Peyer's patch (tissue), 4 donors: ENCODE measurements at regions not wholly inside any gene's neighbourhood (a gene's known extent, or its start where the extent isn't known, plus 50 kb on each side); places are given as distances from the start of the nearest gene placed in this dataset.

Source experiments
- POLR2A ChIP-seq, 2 donors: fragments of 450-650 bp; IDR thresholded peaks; one replicate each; pipeline ENCODE4 v1.5.1; 2017; ENCODE audit warnings: antibody characterized with exemption in 2 of 2, mild to moderate bottlenecking in 2 of 2, moderate library complexity in 2 of 2
- TF ChIP-seq, protein P1 (sequence below), 6 experiments: fragments of 450-650 bp in 4 of 6; fragments of 200-600 bp in 2 of 6; sonication (generic) in 1 of 6; IDR thresholded peaks; one replicate each; pipeline ENCODE4 v1.5.1; 2017 to 2019; ENCODE audit warnings: antibody characterized with exemption in 6 of 6, mild to moderate bottlenecking in 3 of 6, moderate library complexity in 1 of 6

DNA sequence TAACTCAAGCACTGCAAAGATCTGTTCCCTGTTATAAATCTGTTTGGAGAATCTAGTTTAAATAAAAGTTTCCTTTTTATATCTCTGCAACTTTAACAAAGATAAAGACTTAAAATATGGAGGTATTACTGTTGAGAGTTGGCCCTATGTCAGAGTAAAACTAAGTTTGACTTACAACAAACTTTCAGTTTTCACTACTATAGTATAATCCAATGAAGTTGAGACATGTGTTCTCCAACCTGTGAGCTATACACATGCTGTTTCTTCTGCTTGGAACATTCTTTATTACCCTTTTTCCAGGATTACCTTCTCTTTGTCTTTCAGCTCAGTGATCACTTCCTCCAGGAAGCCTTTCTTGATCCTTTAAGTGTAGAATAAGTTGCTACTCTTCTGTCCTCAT, 1109.3 kb downstream of the MAT2B start:
- no peak for TF ChIP-seq POLR2A (IDR thresholded peaks at IDR 0.05)
- TF ChIP-seq, protein P1, sequence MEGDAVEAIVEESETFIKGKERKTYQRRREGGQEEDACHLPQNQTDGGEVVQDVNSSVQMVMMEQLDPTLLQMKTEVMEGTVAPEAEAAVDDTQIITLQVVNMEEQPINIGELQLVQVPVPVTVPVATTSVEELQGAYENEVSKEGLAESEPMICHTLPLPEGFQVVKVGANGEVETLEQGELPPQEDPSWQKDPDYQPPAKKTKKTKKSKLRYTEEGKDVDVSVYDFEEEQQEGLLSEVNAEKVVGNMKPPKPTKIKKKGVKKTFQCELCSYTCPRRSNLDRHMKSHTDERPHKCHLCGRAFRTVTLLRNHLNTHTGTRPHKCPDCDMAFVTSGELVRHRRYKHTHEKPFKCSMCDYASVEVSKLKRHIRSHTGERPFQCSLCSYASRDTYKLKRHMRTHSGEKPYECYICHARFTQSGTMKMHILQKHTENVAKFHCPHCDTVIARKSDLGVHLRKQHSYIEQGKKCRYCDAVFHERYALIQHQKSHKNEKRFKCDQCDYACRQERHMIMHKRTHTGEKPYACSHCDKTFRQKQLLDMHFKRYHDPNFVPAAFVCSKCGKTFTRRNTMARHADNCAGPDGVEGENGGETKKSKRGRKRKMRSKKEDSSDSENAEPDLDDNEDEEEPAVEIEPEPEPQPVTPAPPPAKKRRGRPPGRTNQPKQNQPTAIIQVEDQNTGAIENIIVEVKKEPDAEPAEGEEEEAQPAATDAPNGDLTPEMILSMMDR (IDR thresholded peaks at IDR 0.05), result no peak
